Naive thymus-derived CD4-positive, alpha-beta T cell (primary cell): ENCODE measurements at regions not wholly inside any gene's neighbourhood (a gene's known extent, or its start where the extent isn't known, plus 50 kb on each side); places are given as distances from the start of the nearest gene placed in this dataset.

Experiments
- ATAC-seq: fragments of 150-1000 bp; cut with Tn5 transposase; 2 replicates; pipeline ENCODE4 v1.10.0; 2021; ENCODE audit warnings: mild to moderate bottlenecking, moderate library complexity
- CTCF ChIA-PET: fragments of 350-600 bp; sonication (Branson Sonifier 250); formaldehyde crosslinking; loops from one replicate; lab custom pipeline; 2021; ENCODE audit warnings: antibody characterized with exemption; lab: Charles Lee
- POLR2A ChIA-PET: fragments of 350-600 bp; sonication (Branson Sonifier 250); formaldehyde crosslinking; loops from one replicate; lab custom pipeline; 2021; ENCODE audit warnings: antibody characterized with exemption, inconsistent platforms; lab: Charles Lee
- DNase-seq, 9 donors: peaks; one replicate each; pipeline versions ENCODE4 v3.0.0 to v3.0.0-alpha.2; 2020 to 2022; ENCODE audit warnings: mixed read lengths in 1 of 9
- H3K27ac ChIP-seq: one replicate; pipeline ENCODE4 v1.7.0; 2013; ENCODE audit warnings: mild to moderate bottlenecking, low read depth, low read length, moderate library complexity
- H3K27me3 ChIP-seq, 2 donors: one replicate each; pipeline ENCODE4 v1.7.0; 2013; ENCODE audit warnings: low read length in 2 of 2, mild to moderate bottlenecking in 2 of 2, moderate library complexity in 2 of 2; ENCODE audit not compliant: control insufficient read depth in 2 of 2, insufficient read depth in 2 of 2
- H3K36me3 ChIP-seq, 3 experiments: 1 replicate in 2 of 3; 2 replicates in 1 of 3; pipeline ENCODE4 v1.7.0; 2013; ENCODE audit warnings: low read length in 3 of 3, mild to moderate bottlenecking in 3 of 3, moderate library complexity in 1 of 3; ENCODE audit not compliant: insufficient read depth in 3 of 3, control insufficient read depth in 2 of 3
- H3K4me1 ChIP-seq, 2 donors: one replicate each; pipeline ENCODE4 v1.7.0; 2013; ENCODE audit warnings: low read length in 2 of 2, mild to moderate bottlenecking in 2 of 2, moderate library complexity in 1 of 2; ENCODE audit not compliant: control insufficient read depth in 2 of 2, insufficient read depth in 2 of 2
- H3K4me3 ChIP-seq: 2 replicates; pipeline ENCODE4 v1.7.0; 2013; ENCODE audit warnings: mild to moderate bottlenecking, low read length
- H3K9me3 ChIP-seq, 3 experiments: 1 replicate in 2 of 3; 2 replicates in 1 of 3; pipeline ENCODE4 v1.7.0; 2013; ENCODE audit warnings: low read length in 3 of 3; ENCODE audit not compliant: control insufficient read depth in 2 of 3
- H3K27ac Mint-ChIP-seq, 9 donors: one replicate each; pipeline ENCODE4 v1.8.0; 2020 to 2022; ENCODE audit warnings: mixed read lengths in 9 of 9, mild to moderate bottlenecking in 8 of 9, moderate library complexity in 5 of 9, inconsistent platforms in 2 of 9
- H3K27me3 Mint-ChIP-seq, 5 donors: one replicate each; pipeline ENCODE4 v1.8.0; 2021 to 2022; ENCODE audit warnings: mixed read lengths in 5 of 5, mild to moderate bottlenecking in 1 of 5
- H3K36me3 Mint-ChIP-seq, 5 donors: one replicate each; pipeline ENCODE4 v1.8.0; 2020 to 2022; ENCODE audit warnings: mixed read lengths in 5 of 5, mild to moderate bottlenecking in 3 of 5, inconsistent platforms in 1 of 5
- H3K4me1 Mint-ChIP-seq, 7 donors: one replicate each; pipeline ENCODE4 v1.8.0; 2020 to 2022; ENCODE audit warnings: mixed read lengths in 7 of 7, mild to moderate bottlenecking in 3 of 7, inconsistent platforms in 1 of 7
- H3K4me3 Mint-ChIP-seq, 10 donors: one replicate each; pipeline ENCODE4 v1.8.0; 2020 to 2022; ENCODE audit warnings: mild to moderate bottlenecking in 10 of 10, mixed read lengths in 10 of 10, moderate library complexity in 6 of 10, inconsistent platforms in 2 of 10
- H3K9me3 Mint-ChIP-seq, 11 donors: one replicate each; pipeline ENCODE4 v1.8.0; 2020 to 2022; ENCODE audit warnings: mixed read lengths in 11 of 11, mild to moderate bottlenecking in 4 of 11, inconsistent platforms in 1 of 11, moderate library complexity in 1 of 11
- intact Hi-C, 2 donors: fragments of 100-400 bp; cut with micrococcal nuclease; formaldehyde crosslinking; loops; one replicate each; pipeline ENCODE4 v1.15.1; 2023

DNA sequence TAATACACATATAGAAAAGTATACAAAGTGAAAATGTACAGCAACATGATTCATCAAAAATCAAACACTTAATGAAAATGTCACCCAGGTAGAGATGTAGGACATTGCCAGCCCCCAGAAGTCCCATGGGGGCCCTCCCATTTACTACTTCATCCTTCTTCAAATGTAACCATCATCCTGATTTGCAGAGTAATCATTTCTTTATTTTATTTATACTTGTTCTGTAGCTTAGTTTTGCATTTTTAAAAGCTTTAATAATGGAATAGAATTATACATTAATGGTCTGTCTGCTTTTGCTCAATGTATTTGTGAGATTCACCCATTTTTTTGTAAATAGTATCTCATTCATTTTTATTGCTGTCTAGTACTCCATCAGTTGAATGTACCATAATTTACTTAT lies 96.8 kb upstream of the CD55 start:
- ChIA-PET CTCF (interaction anchor here (1.1 kb wide), 2 partner anchors 11 to 56 kb away, joined by 3 read pairs; no protein-coding TSS in a partner anchor), POLR2A (interaction anchor here (0.5 to 1.0 kb wide), 3 partner anchors 71 to 599 kb away, joined by 3 to 4 read pairs (median 3); no protein-coding TSS in a partner anchor)
- intact Hi-C loops: no loop called here
- no peaks in the 10 kb centered on the region for H3K27me3 ChIP-seq
- Mint-ChIP-seq H3K4me3 (no peak overlapping the region), H3K4me1 (no peaks in the 10 kb centered on the region), H3K27me3 (peaks cover 0 to 13% (median 0%) of the 10 kb centered on the region in 5 donors), H3K9me3 (peaks cover 0 to 5% (median 0%) of the 10 kb centered on the region in 11 donors), H3K27ac (no peak overlapping the region), H3K36me3 (no peaks in the 10 kb centered on the region)
- H3K27ac ChIP-seq: no peak overlapping the region
- no peaks in the 10 kb centered on the region for H3K4me1 ChIP-seq
- ATAC-seq (no peak), DNase-seq (no peak)
- no peak overlapping the region for H3K4me3 ChIP-seq
- no peaks in the 10 kb centered on the region for H3K36me3 ChIP-seq
- no peaks in the 10 kb centered on the region for H3K9me3 ChIP-seq

DNA sequence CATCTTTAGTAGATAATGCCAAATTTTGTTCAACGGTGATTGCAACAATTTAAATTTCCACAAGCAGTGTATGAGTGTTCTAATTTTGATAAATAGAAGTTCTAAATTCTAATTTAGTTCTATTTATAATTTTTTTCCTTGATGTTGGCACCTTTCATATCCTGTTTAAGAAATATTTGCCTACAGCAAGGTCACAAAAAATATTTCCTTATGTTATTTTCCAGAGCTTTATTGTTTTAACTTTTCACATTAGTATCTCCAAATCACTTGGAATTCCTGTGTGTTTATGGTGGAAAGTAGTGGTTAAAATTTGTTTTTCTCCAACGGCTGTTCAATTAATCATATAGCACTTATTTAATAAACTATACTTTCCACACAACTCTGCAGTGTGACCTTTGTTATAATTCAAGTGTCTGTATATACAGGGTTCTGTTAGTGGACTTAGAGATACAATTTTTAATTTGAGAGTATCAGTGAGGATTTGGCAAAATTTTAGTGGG lies 94.3 kb upstream of the CD55 start:
- Histone ChIP-seq H3K4me3 (no peak overlapping the region), H3K27me3 (no peaks in the 10 kb centered on the region), H3K9me3 (no peaks in the 10 kb centered on the region), H3K36me3 (no peaks in the 10 kb centered on the region), H3K4me1 (no peaks in the 10 kb centered on the region), H3K27ac (no peak overlapping the region)
- peaks cover 0 to 15% (median 0%) of the 10 kb centered on the region in 5 donors for H3K27me3 Mint-ChIP-seq
- ChIA-PET CTCF (no interaction called here), POLR2A (interaction anchor here (0.8 kb wide), 1 partner anchor 21 kb away, joined by 3 read pairs; no protein-coding TSS in a partner anchor)
- no peak for DNase-seq
- no peak overlapping the region for H3K27ac Mint-ChIP-seq
- no peak for ATAC-seq
- intact Hi-C loops: no loop called here
- H3K9me3 Mint-ChIP-seq: peaks cover 0 to 2% (median 0%) of the 10 kb centered on the region in 11 donors
- no peaks in the 10 kb centered on the region for H3K4me1 Mint-ChIP-seq
- peaks cover 0 to 3% (median 0%) of the 10 kb centered on the region in 5 donors for H3K36me3 Mint-ChIP-seq
- H3K4me3 Mint-ChIP-seq: no peak overlapping the region

DNA sequence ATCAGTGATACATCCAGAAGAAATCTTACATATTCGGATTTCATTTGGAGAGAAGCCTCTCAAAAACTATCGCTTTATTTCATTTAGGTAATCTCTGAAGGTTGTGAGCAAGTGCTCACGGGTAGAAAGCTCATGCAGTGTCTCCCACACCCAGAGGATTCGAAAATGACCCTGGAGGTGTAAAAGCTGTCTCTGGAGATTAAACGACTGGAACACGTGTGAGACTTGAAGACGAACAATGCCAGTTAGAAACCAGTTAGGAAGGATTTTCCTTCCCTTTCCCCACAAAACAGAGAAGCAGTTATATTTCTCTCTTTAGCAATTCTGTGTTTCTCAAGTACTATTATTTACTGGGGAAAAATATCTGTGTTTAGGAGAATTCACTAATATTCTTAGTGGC lies 92.5 kb upstream of the CD55 start:
- H3K9me3 ChIP-seq: no peaks in the 10 kb centered on the region
- CTCF ChIA-PET: no interaction called here
- Mint-ChIP-seq H3K27ac (no peak overlapping the region), H3K36me3 (peaks cover 0 to 3% (median 0%) of the 10 kb centered on the region in 5 donors), H3K4me1 (no peaks in the 10 kb centered on the region), H3K27me3 (peaks cover 0 to 11% (median 0%) of the 10 kb centered on the region in 5 donors), H3K4me3 (no peak overlapping the region), H3K9me3 (peaks cover 0 to 2% (median 0%) of the 10 kb centered on the region in 11 donors)
- H3K4me1 ChIP-seq: no peaks in the 10 kb centered on the region
- no peaks in the 10 kb centered on the region for H3K36me3 ChIP-seq
- H3K4me3 ChIP-seq: no peak overlapping the region
- intact Hi-C loops: no loop called here
- POLR2A ChIA-PET: interaction anchor here (2.4 kb wide), 1 partner anchor 93 kb away, joined by 12 read pairs; the partner anchor contains the start of gene CD55
- no peaks in the 10 kb centered on the region for H3K27me3 ChIP-seq
- no peak overlapping the region for H3K27ac ChIP-seq
- ATAC-seq: no peak
- DNase-seq: no peak

DNA sequence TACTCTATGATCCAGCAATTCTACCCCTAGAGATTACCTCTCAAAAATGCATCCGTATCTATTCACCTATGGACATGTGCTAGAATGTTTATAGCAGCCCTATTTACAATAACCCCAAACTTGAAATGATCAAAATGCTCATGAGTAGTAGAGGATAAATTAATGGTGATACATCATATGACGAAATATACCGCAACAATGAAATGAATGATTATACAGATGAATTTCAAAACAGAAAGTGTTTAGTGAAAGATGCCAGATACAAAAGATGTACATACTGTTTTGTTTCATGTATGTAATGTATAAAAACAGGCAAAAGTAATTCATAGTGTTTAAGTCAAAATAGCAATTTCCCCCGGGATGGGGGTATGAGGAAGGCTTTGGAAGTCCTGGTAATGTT lies 91.0 kb upstream of the CD55 start:
- Histone ChIP-seq H3K27me3 (no peaks in the 10 kb centered on the region), H3K4me3 (no peak overlapping the region), H3K36me3 (no peaks in the 10 kb centered on the region), H3K4me1 (no peaks in the 10 kb centered on the region), H3K9me3 (no peaks in the 10 kb centered on the region), H3K27ac (no peak overlapping the region)
- H3K27me3 Mint-ChIP-seq: peaks cover 0 to 11% (median 0%) of the 10 kb centered on the region in 5 donors
- no peak overlapping the region for H3K4me3 Mint-ChIP-seq
- peaks cover 0 to 2% (median 0%) of the 10 kb centered on the region in 11 donors for H3K9me3 Mint-ChIP-seq
- intact Hi-C loops: no loop called here
- peaks cover 0 to 2% (median 0%) of the 10 kb centered on the region in 7 donors for H3K4me1 Mint-ChIP-seq
- POLR2A ChIA-PET: interaction anchor here (2.4 kb wide), 1 partner anchor 91 kb away, joined by 12 read pairs; the partner anchor contains the start of gene CD55
- DNase-seq: no peak
- CTCF ChIA-PET: no interaction called here
- ATAC-seq: no peak
- peaks cover 0 to 3% (median 0%) of the 10 kb centered on the region in 5 donors for H3K36me3 Mint-ChIP-seq
- H3K27ac Mint-ChIP-seq: no peak overlapping the region

DNA sequence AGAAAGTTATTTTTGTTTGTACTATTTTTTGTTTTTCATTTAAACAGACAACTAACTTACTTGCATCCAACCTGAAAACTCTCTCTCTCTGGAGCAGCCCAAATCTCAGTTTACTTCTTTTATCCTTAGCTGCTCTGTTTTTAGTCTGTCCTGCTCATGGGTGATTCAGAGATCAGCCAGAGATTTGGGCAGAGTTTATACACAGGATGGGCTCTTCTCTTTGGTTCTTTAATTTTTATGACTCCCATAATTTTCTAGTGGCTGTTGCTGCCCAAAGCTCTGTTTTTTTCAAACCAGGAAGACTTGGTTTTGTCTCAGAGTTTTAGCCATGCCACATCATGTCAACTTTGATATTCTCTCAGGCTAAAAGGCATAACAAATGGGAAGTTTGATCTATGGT lies 86.8 kb upstream of the CD55 start:
- ChIA-PET CTCF (no interaction called here), POLR2A (interaction anchor here (0.6 kb wide), 1 partner anchor 72 kb away, joined by 3 read pairs; no protein-coding TSS in a partner anchor)
- Histone ChIP-seq H3K4me1 (no peaks in the 10 kb centered on the region), H3K27ac (no peak overlapping the region), H3K9me3 (no peaks in the 10 kb centered on the region), H3K27me3 (no peaks in the 10 kb centered on the region), H3K36me3 (no peaks in the 10 kb centered on the region), H3K4me3 (no peak overlapping the region)
- intact Hi-C loops: no loop called here
- H3K27ac Mint-ChIP-seq: no peak overlapping the region
- DNase-seq (no peak), ATAC-seq (no peak)
- H3K9me3 Mint-ChIP-seq: peaks cover 0 to 1% (median 0%) of the 10 kb centered on the region in 11 donors
- H3K4me3 Mint-ChIP-seq: no peak overlapping the region
- H3K4me1 Mint-ChIP-seq: peaks cover 0 to 2% (median 0%) of the 10 kb centered on the region in 7 donors
- H3K36me3 Mint-ChIP-seq: peaks cover 0 to 3% (median 0%) of the 10 kb centered on the region in 5 donors
- peaks cover 0 to 23% (median 0%) of the 10 kb centered on the region in 5 donors for H3K27me3 Mint-ChIP-seq

DNA sequence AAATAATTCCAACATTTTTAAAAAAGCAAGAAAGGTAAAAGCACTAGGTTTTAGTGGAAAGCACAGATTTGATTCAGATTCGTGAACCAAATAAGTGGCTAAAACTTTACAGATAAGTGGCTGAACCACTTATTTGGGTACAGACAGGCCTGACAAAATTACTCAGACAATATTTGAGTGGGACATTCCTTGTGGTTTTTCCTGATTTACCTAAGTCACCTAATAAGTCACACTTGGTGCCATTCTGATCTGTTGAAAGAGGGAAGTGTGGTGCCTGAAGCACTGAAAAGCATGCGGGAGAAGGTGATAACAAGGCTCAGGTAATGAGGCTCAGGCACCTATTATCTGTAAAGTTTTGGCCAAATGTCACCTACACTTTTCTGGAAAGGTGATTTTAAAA lies 81.6 kb upstream of the CD55 start:
- Mint-ChIP-seq H3K27ac (no peak overlapping the region), H3K4me1 (peaks cover 0 to 3% (median 0%) of the 10 kb centered on the region in 7 donors), H3K9me3 (peaks cover 0 to 1% (median 0%) of the 10 kb centered on the region in 11 donors), H3K4me3 (no peak overlapping the region), H3K27me3 (peaks cover 0 to 23% (median 0%) of the 10 kb centered on the region in 5 donors), H3K36me3 (no peaks in the 10 kb centered on the region)
- ATAC-seq (no peak), DNase-seq (no peak)
- no peaks in the 10 kb centered on the region for H3K9me3 ChIP-seq
- no peak overlapping the region for H3K27ac ChIP-seq
- intact Hi-C loops: loop anchor here in 1 of 2 donors (1.0 kb wide), 1 partner anchor 82 kb away; no protein-coding TSS in a partner anchor
- H3K4me1 ChIP-seq: no peaks in the 10 kb centered on the region
- no peak overlapping the region for H3K4me3 ChIP-seq
- CTCF ChIA-PET: no interaction called here
- no peaks in the 10 kb centered on the region for H3K27me3 ChIP-seq
- POLR2A ChIA-PET: no interaction called here
- H3K36me3 ChIP-seq: no peaks in the 10 kb centered on the region
